Nucleus accumbens (tissue), 56 donors: ENCODE measurements at regions not wholly inside any gene's neighbourhood (a gene's known extent, or its start where the extent isn't known, plus 50 kb on each side); places are given as distances from the start of the nearest gene placed in this dataset.

ENCODE experiments used
- DNase-seq, 56 donors: peaks; one replicate each; lab custom pipeline; 2025; lab: John Stamatoyannopoulos, UW

- DNase-seq: no peak
Observed at GRCh38 chr12:13770576-13770975, 210.8 kb downstream of the GRIN2B start.

- DNase-seq: no peak
Observed at GRCh38 chr12:13769966-13770365, 211.4 kb downstream of the GRIN2B start.

- DNase-seq: no peak
Observed at GRCh38 chr12:13769273-13769672, 212.1 kb downstream of the GRIN2B start.

- no peak for DNase-seq
Observed at GRCh38 chr12:13764748-13765147, 216.7 kb downstream of the GRIN2B start.

- DNase-seq: no peak
Observed at GRCh38 chr12:13749389-13749788, 232.0 kb downstream of the GRIN2B start.

GRCh38 chr12:13745111-13745860, 236.1 kb downstream of the GRIN2B start:
- DNase-seq: no peak

GRCh38 chr12:13744561-13744960, 236.8 kb downstream of the GRIN2B start:
- no peak for DNase-seq

- DNase-seq: no peak
Observed at GRCh38 chr12:13740149-13740545, 241.3 kb downstream of the GRIN2B start.

GRCh38 chr12:13735734-13736133, 245.7 kb downstream of the GRIN2B start:
- DNase-seq: no peak

- DNase-seq: no peak
Observed at GRCh38 chr12:13734584-13735152, 246.7 kb downstream of the GRIN2B start.

- DNase-seq: no peak
Observed at GRCh38 chr12:13727707-13728195, 253.7 kb downstream of the GRIN2B start.

GRCh38 chr12:13725049-13725448, 256.4 kb downstream of the GRIN2B start:
- no peak for DNase-seq

GRCh38 chr12:13724136-13724535, 257.3 kb downstream of the GRIN2B start:
- no peak for DNase-seq

GRCh38 chr12:13719986-13720385, 261.4 kb downstream of the GRIN2B start:
- no peak for DNase-seq

- DNase-seq: no peak
Observed at GRCh38 chr12:13718271-13718670, 263.1 kb downstream of the GRIN2B start.

GRCh38 chr12:13716119-13716518, 265.3 kb downstream of the GRIN2B start:
- DNase-seq: no peak

GRCh38 chr12:13713556-13714410, 267.6 kb downstream of the GRIN2B start:
- no peak for DNase-seq

- DNase-seq: no peak
Observed at GRCh38 chr12:13707829-13708228, 273.6 kb downstream of the GRIN2B start.

- DNase-seq: no peak
Observed at GRCh38 chr12:13702381-13702780, 279.0 kb downstream of the GRIN2B start.

- DNase-seq: no peak
Observed at GRCh38 chr12:13701502-13701901, 279.9 kb downstream of the GRIN2B start.

- DNase-seq: no peak
Observed at GRCh38 chr12:13697973-13698372, 283.4 kb downstream of the GRIN2B start.
